SKM-1 (cell line): ENCODE measurements at regions not wholly inside any gene's neighbourhood (a gene's known extent, or its start where the extent isn't known, plus 50 kb on each side); places are given as distances from the start of the nearest gene placed in this dataset.

Source experiments
- DNase-seq: peaks from one replicate; lab custom pipeline; 2025; ENCODE audit not compliant: unreplicated experiment; lab: John Stamatoyannopoulos, UW

DNA sequence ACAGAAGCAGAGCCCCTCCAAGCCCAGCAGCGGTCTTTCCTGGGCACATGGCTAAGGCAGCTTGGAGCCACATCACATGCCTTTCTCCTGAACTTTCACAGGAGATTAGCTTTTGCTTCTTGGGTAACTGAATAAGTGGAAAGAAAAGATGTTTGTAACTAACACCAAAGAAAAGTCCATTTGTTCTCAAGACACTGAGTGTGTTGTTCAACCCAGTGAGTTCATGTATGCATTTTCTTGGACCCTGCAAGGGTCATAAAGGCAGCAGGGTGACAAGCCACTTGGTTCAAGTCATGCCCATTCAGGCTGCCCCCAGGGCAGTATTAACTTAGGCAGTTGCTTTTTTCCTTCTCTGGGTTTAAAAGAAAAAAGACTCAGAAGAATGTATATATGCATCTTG lies 203.4 kb downstream of the FAM76B start:
- DNase-seq: no peak

DNA sequence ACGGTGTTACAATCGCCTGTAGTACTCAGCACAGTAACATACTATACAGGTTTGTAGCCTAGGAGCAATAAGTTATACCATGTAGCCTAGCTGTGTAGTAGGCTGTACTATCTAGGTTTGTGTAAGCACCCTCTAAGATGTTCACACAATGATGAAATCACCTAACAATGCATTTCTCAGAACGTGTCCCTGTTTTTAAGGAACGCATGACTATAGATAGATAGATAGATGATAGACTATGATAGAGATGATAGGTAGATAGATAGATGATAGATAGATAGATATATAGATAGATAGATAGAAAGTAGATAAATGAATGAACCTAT lies 203.9 kb downstream of the FAM76B start:
- DNase-seq: no peak

DNA sequence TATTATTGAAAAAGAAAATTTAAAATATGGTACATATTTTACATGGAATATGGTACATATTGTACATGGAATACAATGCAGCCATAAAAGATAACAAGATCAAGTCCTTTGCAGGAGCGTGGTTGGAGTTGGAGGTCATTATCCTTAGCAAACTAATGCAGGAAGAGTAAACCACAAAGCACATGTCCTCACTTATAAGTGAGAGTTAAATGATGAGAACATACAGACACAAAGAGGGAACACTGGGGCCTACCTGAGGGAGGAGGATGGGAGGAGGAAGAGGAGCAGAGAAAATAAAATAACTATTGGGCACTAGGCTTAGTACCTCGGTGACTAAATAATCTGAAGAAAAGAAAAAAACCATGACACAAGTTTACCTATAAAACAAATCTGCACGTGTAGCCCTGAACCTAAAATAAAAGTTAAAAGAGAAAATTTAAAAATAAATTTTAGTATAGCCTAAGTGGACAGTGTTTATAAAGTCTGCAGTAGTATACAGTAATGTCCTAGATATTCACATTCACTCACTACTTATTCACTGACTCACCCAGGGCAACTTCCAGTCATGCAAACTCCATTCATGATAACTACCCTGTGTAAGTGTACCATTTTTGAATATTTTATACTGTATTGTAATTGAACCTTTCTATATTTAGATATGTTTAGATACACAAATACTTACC lies 204.4 kb downstream of the FAM76B start:
- no peak for DNase-seq

DNA sequence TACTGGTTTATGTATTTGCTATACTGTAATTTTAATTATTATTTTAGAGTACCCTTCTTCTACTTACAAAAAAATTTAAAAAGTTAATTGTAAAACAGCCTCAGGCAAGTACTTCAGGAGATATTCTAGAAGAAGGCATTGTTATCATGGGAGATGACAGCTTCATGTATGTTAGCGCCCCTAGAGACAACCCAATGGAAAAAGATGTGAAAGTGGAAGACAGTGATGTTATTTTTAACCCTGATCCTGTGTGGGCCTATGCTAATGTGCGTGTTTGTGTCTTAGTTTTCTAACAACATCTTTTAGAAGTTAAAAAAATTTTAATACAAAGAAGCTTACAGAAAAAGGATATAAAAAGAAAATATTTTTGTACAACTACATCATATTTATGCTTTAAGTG lies 205.0 kb downstream of the FAM76B start:
- no peak for DNase-seq

DNA sequence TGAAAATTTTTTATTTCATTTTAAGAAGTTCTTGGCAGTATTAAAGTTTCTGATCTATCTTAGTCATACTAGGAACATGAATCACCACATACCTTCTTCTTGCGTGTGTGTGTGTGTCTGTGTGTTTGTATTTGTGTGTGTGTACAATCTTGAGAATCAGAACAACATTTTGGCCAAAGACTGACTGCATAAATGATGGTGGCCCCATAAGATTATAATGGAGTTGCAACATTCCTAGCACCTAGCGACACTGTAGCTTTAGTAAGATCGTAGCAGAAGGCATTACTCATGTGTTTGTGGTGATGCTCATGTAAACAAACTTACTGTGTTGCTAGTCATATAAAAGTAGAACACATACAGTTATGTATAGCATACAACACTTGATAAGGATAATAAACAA lies 205.4 kb downstream of the FAM76B start:
- DNase-seq: no peak

DNA sequence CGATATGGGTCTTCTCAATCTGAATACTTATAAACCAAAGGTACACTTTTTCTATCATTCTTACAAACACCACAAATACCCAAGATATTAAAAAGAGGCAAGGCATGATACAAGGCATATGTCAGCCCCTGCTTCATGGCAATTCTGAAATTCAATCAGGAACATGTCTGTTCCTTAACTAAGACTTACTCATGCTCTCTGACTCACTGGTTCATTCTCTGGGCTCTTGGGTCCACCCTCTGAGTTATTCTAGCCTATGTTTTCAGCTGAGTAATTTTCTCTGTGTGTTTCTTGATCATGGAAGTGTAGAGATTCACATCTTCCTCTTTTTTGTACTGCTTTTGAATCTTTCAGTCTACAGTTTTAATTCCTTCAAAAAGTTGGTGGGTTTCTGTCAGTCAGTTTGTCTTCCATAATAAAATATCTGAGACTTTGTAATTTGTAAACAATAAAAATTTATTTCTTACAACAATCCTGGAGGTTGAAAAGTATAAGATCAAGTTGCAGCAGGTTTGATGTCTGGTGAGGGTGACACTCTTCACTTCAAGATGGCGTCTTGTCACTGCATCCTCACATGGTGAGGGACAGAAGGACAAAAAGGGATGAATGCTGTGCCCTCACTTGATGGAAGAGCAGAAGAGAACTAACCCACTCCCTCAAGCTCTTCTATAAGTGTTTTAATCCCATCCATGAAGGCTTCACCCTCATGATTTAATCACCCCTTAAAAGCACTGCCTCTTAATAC lies 211.7 kb downstream of the FAM76B start:
- DNase-seq: no peak

DNA sequence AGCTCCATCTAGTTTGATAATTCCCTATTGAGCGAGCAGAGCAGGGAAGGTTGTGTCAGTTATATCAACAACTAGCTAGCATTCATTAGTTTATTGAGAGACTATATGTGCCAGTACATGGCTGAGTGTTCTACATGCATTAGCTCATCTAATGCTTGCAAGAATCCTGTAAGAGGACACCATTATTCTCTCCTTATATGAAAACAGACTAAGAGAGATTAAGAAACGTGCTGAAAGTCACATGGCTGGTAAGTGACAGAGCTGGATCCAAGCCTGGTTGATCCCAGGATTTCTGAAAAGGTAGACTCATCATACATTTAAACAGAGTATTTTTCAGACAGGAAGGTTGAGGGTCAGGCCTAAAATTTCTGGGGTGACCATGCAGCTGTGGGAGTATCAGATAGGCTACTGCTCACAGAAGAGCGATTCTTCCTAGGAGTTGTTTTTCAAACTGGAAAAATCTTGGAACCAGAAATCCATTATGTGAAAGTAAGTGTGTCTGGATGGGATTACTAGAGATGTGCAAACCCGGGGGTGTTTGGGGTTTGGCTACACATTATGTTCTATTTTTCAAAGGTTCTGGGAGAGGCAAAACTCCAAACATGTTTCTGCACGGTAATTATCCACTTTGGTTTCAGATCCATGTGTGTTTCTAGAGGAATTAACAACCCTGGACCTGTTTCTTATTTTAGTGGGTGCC lies 213.3 kb downstream of the FAM76B start:
- DNase-seq: no peak

DNA sequence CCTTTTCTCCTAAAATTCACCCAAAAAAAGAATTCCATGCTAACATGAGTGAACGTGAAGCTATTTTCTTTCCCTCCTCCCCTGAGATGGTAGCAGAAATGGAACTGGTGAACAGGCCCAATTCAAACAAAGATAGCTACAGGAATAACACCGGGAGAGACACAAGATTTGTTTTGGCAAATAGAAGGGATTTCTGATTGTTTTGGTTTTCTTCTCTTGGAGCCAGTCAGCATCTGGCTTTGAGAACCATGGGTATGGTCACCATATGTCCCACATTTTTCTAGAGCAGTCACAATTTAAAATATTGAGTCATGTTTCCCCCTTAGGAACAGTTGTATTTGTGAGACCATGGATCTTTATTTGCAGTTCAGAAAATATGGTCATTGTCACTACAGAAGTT lies 214.1 kb downstream of the FAM76B start:
- DNase-seq: no peak

DNA sequence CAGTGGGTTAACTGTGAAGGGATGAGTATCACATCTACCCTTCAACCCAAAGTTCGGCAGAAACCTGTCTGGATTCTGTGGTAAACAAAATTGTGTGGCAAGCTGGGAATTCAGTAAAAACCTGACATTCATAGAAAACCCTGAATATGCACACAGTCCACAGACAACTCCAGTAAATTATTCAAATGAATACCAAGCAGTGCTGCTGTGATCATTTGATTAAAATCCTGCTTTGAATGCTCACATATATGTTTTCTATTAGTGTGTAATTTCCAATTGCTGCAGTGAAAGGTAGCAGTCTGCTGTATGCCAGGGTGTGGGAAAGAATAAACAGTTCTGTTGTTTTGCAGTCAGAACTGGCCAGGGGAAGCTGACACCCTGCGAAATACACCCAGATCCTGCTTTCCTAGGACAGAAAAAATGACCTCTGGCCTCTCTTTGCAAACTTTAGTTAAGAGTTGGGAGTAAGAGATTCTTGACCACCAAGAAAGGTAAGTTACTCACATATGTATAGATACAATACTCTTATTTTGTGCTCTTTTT lies 217.8 kb downstream of the FAM76B start:
- DNase-seq: no peak

DNA sequence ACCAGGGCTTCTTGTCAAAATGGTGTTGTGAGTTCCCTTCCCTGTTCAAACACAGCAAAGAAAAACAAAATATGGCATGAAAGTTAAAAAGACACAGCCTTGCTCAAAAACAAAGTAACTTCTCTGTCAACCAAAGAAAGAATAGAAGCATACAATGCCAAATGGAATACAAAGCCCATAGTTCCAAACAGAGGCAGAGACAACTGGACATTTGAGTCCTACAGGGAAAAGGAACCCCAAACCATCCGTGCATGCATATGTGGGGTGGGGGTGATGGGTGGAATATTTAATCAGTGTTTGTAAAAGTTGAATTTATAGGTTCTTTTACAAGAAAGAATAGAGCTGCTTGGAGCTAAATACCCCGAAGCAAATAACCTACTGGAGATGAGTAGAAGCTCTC lies 218.7 kb downstream of the FAM76B start:
- DNase-seq: no peak

DNA sequence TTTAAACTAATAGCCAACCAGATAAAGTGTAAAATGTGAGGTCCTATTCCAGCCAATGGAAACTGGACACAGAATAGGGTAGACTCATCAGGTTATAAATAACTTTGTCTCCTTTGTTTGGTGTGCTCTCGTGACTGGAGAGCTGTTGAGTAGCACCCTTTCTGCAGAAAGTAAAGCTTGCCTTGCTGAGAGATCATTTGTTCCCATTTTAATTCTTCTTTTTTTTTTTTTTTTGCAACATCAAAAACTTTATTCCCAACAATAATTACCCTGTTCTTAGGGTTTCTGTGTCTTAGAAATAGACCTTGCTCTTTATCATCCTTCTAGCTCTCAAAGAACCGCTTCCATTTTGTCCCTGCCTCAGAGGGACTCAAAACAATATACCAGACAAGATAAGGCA lies 220.4 kb downstream of the FAM76B start:
- DNase-seq: no peak

DNA sequence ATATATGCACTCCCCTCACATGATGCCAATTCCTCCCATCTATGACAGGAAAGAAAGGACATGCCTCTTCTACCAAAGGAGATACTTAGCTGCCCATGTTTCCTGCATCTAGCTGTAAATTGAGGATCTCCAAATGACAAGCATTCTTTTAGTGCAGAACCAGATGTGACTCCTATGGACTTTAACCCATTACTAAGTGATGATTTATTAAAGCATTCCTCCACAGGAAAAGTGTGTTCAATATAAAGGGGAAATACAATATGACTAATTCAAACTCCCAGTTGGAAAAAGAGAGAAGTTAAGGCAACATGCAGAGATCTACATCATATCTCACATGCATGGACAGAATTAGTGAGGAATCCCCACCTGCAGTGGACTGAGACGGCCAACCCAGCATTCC lies 221.3 kb downstream of the FAM76B start:
- DNase-seq: no peak

DNA sequence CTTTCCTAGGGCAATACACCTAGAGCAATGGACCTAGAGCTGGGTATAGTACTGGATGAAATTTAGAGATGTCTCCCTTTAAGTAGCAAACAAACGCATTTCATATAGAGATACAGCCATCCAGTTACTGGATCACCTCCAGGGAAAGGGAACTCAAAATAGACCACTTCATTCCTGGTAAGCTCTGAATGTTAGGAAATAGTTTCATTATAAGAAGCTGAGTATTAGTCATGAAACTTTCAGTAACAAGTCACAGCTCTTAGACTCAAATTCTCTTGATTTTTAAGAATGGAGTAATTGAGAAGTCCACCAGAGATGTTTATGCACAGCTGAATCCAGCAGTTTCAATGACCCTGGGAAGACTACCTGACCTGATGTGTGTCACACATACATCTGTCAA lies 221.9 kb downstream of the FAM76B start:
- DNase-seq: no peak

DNA sequence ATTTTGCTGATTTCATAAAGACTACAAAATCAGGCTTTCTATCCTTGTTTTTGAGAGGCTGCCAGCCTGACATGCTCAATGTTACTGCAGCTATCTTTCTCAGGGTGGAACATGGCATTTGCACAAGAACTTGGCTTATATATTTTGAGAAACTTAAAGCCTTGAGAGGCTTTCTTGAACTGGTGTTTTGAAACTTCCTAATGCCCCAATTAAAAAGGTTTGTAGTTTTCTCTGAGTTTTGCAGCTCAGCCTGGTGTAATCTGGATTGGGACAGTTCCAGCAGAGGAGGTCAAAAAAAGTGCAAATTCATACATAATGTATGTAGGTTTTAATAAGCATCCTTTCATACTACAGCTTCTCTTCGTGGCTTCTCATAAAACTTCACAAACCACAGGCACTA lies 223.4 kb downstream of the FAM76B start:
- no peak for DNase-seq

DNA sequence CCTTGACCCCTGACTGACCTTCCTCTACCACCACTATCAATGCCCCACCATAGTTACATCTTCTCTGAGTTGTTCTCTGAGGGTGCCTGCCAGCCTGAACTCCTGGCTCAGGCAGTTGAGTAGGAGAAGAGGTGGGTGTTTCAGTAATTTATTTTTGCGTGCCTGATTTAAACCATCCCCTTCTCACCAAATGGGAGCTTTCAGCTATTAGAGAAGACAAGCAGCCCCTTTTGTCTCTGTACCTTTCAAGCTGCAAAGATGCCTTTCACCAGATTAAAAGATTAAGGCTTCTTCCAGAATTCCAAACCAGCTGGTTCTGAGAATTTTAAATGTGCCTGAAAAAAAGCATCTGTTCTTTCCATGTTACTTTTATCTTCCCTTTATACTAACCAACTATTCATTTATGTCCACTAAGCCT lies 223.8 kb downstream of the FAM76B start:
- DNase-seq: no peak

DNA sequence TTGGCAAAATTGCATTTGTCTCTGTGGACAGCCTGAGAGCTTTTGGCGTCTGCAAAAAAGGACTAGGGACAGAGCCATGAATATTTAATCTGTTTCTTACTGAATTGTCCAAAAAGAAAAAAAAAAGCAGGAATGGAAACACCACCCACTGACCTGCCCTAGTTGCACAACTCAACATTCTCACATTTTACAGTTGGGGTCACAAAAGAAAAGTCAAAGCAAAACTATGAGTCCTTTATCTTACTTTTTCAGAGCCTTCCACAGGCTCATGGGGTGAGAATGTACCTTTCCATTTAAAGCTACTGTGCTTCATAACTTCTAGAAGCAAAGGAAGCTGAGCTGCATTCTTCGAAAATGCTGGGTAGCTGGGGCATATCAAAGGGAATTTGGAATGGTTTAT lies 225.7 kb downstream of the FAM76B start:
- no peak for DNase-seq

DNA sequence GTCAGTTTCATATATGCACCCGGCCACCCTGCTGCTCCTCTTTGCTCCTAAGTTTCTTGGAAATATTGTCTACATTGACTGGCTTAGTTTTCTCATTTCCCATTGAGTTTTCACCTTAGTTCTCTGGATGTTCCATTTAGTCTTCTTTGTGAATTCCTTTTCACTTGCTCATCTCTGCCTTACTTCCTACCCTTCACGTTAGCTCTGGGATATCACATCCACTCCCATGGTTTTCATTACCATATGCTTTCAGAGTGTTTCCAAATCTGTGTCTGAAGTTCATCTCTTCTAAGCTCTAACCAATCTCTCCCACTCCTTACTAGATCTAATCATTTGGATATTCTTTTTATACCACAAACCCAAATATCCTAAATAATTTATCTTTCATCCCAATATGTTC lies 226.4 kb downstream of the FAM76B start:
- no peak for DNase-seq

DNA sequence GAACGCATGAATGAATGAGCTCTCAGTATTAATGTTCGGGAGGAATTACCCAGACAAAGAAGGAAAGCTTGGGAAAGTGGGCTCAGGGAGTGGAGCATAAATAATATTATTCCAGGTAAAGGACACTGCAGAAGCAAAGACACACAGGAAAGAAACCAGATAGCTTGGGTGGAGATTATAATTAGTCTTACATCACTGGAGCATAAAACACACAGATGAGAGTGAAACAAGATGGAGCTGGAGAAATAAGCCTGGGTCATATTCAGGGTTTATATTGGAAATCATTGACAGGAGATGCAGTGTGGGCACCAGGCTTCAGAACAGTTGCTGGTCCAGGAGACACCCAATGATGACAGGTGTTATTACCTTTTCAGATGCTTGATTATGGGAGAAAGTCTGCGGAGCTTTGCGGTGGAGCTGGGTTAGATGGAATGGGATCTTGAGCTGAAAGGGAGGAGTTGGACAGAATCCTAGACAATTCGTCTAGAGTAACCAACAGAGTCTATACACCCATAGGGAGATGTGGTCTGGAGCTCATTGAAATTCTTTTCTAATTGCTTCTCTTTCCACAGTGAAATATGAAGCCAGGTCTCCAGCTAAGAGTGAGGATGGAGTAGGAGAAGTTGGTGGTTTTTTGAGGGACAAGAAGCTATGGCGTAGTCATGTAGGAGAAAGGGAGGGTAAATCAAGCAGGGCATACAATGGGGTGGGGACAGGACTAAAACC lies 227.2 kb downstream of the FAM76B start:
- no peak for DNase-seq

DNA sequence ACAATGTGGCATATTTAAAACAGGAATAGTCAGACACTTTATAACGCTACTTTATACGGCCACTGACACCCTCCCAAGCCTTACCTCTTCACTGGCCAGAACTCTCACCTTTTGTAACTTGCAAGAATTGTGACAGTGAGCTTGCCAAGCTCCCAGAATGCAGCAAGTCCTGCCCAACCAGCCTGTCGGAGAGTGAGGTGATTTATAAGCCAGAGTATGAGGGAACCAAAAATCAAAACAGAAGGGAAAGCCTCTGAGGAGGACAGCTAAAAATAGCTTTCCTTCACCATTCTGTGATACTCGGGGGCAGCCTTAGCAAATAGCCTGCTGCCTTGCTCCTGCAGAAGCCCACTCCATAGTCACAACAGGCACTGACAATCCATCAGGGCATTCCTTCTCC lies 229.7 kb downstream of the FAM76B start:
- DNase-seq: no peak

DNA sequence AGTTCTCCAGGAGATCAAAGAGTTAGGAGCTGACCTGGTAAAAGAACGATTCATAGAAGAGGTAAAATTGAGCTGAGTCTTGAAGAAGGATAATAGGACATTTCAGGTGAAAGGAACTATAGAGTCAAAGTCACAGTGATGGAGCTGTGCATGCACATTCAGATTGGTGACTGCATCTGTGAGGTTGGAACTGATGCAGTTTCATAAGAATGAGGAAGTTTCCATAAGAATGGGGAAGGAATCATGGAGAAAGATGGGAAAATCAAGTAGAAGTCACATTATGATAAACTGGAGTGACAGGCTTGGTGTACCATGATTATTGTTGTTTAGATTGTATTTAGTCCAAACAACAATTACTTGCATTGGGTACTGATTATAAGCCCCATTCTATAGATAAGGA lies 232.2 kb downstream of the FAM76B start:
- DNase-seq: no peak

DNA sequence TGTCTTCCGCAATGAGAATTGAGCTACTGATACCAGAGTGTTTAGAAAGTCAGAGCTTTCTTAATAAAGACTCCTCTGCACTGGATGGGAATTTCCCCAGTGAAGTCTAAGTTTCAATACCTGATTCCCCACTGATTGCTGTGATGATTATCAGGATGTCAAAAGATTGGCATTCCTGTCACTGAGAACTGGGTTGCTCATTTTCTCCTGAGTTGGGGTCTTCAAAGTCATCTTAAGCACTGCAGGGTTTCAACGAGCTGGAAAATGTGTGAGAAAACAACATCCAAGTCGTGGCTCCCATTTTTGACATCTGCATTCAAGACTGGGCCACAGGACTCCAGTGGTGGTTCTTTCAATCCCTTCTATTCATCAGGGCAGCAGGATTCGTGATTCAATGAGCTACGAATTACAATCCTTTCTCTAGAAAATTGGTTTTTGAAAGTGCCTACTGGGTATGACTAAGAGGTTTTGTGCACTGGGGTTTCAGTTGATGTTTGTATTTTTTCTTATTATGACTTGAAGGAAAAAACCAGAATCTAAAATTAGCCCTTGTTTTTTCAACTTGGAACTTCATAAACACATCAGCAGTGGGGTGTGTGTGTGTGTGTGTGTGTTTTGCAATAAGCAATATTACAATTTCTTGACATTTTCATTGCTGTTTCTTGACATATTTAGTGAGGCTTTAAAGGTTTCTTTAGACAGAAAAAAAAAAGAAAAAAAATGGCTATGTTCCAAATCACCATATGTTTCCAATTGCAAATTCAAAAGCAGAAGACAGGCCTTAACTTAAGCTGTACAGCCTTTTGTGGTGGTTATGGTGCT lies 233.0 kb downstream of the FAM76B start:
- DNase-seq: no peak
